ENCODE measurements at regions not wholly inside any gene's neighbourhood (a gene's known extent, or its start where the extent isn't known, plus 50 kb on each side); places are given as distances from the start of the nearest gene placed in this dataset.

DNA sequence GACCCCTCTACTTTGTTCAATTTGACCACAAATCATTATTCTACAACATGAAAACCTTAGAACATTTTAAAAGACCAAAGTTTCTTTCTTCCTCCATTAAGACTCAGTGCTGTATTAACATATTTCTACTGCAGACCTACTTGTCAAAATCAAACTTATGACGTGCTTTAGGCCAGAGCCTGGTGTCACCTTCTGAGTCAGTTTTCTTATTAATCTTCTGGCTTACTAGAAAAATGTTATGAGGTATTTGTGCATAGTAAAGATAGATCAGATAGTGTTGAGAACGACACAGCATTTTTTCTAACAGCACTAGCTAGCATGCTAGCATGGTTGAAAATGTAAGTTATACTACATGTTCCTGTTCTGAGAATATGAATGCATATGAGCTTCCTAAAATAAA is 333.6 kb upstream of the FAM241A start:
- in situ Hi-C loops (cut with MboI; ENCODE audit: low pct_unique_long_range_greater_than_20kb, low sequenced_read_pairs): no loop called here
- no peak for DNase-seq

DNA sequence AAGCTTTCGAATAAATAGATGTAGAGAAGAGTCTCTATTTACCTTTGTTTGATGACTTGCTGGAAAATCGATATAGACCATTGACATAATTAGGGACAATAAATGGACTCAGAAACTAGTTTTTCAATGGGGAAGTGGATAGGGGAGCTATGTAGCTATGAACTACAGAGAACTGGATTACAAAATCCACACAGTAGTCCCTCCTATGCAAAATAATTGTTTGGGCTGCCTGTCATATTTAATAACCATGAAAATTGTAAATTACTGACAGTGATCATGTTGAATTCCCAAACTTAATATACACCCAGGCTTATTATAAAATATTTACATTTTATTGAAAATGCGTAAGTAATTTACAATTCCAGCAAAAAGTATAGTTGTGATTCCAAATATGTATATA is 333.1 kb upstream of the FAM241A start:
- in situ Hi-C loops (cut with MboI; ENCODE audit: low pct_unique_long_range_greater_than_20kb, low sequenced_read_pairs): no loop called here
- DNase-seq: no peak

DNA sequence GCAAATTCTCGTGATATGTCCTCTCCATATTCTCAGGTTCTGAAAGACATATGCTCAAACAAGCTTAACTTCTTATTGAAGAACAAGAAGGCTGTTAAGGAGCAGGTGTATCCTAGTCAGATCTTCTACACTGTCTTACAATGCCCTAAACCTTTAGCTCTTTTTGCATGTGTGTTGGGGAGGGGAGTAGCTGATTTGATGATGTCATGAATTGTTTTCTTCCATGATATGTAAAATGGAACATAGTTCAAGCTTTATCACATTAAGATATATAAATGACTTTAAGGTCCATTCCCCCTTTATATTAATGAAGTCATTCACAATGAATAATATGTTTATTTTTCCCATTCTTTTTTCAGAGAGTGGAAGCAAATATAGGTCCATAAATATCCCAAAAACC is 332.5 kb upstream of the FAM241A start:
- in situ Hi-C loops (cut with MboI; ENCODE audit: low pct_unique_long_range_greater_than_20kb, low sequenced_read_pairs): no loop called here
- DNase-seq: no peak

DNA sequence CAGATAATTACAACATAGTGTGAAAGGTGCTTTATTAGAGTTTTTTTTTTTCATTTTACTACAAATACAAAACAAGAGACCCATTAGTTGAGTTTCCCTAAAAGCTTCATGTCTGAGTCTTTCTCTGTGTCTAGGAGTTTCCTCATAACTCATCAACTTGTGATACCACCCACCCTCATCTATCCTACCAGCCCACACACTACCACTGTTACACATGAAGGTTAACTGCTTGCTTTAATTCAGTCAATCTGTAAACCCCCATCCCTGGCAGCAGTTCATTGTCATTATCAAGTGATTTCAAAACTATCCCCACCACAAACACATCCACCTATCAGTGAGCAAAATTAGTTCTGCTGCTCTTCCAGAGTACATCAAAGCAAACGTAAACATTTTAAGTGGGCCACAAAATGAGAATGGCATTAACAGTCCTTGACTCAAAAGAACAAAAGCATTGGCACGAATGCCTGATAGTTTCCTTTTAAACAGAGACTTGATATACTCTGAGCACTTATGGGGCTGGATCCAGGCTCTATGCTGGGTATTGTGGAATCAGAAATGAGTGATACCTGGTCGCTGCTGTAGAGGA is 331.6 kb upstream of the FAM241A start:
- in situ Hi-C loops (cut with MboI; ENCODE audit: low pct_unique_long_range_greater_than_20kb, low sequenced_read_pairs): no loop called here
- no peak for DNase-seq

DNA sequence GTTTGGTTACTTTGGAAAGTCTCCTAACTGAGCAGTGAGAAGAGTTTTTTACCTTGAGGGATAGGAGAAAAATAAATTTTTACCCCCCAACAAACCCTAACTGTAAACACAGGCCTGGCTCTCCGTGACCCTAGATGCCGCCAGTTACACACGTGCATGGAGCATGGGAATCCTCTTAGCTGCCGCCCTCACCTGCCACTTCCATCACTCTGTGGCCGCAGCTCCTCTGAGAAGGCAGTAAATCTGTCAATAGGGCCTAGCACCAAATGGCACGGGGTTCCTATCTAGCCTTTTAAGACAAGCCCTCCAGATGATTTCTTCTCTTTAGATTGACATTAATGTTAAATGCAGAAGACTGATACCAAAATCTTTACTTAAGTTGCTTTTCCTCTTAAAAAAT is 330.3 kb upstream of the FAM241A start:
- in situ Hi-C loops (cut with MboI; ENCODE audit: low pct_unique_long_range_greater_than_20kb, low sequenced_read_pairs): no loop called here
- no peak for DNase-seq

DNA sequence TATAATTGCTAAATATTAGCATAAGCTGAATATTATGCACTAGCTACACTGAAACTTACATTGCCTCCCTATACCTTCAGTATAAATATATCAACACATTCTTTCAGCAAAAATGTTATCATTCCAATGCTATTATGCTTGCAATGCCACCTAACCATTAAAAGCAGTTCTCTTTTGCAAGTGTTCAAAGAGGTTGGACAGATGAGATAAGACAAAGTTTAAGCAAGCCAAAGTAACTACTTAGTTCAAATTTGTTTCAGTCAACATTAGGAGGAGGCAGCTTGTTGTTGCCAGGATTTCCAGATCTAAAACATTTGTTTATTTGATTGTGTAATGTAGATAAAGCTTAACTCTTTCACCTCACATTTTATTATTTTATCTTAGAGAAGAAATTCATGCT is 323.9 kb upstream of the FAM241A start:
- no peak for DNase-seq
- in situ Hi-C loops (cut with MboI; ENCODE audit: low pct_unique_long_range_greater_than_20kb, low sequenced_read_pairs): no loop called here

DNA sequence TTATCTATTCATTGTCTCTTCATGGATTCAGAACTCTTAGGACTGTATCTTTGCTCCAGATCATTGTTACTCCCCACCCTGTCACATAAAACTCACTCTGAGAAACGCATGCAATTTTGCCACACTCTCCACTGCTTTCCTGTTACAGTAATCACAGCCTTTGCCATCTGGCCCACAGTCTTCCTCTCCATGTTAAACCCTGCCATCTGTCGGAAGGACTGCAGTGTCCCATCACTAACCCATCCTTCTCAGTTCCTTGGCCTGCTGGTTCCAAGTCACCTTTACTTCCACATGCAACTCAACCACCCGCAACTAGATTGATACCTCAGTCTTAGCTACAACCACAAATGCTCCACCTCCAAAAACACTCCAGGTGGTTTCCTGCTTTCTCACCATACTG is 308.7 kb upstream of the FAM241A start:
- no peak for DNase-seq
- in situ Hi-C loops (cut with MboI; ENCODE audit: low pct_unique_long_range_greater_than_20kb, low sequenced_read_pairs): no loop called here

DNA sequence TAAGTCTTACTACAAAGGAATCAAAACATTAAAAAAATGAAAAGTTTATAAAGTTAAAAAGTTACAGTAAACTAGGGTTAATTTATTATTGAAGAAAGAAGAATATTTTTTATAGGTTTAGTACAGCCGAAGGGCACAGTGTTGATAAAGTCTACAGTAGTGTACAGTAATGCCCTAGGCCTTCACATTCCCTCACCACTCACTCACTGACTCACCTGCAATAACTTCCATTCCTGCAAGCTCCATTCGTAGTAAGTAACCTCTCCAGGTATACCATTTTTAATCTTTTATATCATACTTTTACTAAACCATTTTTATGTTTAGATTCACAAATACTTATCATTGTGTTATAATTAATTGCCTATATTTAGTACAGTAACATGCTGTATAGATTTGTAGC is 307.5 kb upstream of the FAM241A start:
- in situ Hi-C loops (cut with MboI; ENCODE audit: low pct_unique_long_range_greater_than_20kb, low sequenced_read_pairs): no loop called here
- no peak for DNase-seq

DNA sequence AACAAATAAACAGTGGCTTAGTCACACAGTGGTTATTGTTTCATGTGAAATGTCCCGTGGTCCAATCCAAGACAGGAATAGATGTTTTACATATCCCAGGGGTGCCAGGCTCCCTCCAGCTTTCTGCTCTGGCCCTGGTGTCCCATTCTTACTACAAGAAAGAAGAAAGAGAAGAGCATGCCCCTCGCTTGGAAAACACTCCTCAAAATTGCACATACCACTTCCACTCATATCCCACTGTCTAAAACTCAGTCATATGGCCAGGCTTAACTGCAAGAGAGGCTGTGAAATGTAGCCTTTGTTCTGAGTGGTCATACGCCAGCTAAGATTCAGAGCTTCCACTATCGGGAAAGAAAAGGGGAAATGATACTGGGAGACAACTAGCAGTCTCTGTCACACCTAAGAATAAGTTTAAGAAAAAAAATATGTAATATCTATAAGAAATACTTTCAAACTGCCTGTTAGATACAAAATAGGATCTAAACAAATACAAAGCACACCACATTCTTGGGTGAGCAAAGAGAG is 306.8 kb upstream of the FAM241A start:
- in situ Hi-C loops (cut with MboI; ENCODE audit: low pct_unique_long_range_greater_than_20kb, low sequenced_read_pairs): no loop called here
- no peak for DNase-seq

DNA sequence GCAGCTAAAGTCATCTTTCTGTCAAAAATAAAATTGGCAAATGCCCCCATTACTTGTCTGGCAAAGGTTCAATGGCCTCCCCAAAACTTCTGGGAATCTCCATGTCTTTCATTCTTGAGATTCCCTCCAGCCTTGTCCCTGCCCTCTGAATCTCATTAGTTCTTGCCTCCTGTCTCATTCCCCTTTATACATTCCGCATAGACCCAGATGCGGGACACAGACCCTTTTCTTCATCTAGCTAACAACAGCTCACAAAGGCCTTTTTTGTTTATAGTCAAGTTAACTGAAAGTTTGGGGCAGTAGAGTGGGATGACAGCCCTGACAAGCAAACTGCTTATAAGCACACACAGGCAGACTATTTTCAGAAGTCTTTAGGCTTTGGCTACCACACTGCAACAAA is 306.1 kb upstream of the FAM241A start:
- in situ Hi-C loops (cut with MboI; ENCODE audit: low pct_unique_long_range_greater_than_20kb, low sequenced_read_pairs): no loop called here
- no peak for DNase-seq

DNA sequence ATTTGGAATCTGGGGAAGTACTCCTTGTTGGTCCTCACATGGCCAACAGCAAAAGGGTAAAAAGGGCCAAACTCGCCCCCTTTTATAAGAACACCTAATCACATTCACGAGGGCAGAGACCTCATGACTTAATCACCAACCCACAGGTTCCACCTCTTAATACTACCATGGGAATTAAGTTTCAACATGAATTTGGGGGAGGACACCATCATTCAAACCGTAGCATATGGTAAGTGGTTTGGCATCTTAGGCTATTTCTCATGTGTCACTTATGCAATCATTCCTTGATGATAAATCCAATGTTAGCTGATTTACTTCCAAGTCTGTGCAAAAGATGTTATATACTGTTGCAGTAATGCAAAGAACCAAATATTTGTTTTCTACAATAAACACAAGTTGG is 302.9 kb upstream of the FAM241A start:
- DNase-seq: no peak
- in situ Hi-C loops (cut with MboI; ENCODE audit: low pct_unique_long_range_greater_than_20kb, low sequenced_read_pairs): no loop called here

DNA sequence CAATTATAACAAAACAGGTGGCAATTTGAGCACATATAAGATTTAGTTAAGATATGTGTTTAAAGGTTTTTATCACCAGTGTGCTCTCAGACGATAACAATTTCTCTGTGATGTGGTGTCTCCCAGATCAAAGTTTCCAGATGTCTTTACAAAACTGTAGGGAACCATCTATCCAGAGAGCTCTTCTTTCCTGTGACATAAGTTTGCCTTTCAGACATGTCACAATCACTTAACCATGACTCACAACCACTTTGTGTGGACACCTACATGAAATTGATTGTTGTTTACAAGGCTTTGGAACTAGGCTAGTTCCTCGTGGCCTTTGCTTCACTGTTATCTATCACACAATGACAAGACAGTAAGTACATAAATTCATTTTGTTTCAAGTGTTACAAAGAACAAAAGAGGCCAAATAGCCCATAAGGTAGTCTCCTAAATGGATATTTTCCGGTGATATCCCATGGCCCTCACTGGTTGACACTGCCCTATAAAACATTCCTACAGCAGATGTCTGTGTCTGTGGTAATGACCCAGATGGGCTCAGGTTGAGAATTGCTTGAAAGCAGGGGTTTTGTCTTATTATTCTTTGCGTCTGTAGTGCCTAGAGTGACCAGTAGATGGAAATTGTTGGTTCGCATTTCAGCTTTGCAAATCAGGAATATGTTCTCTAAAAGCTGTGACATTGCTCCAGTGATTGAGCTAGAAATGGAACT is 297.8 kb upstream of the FAM241A start:
- DNase-seq: peak; percentile 7
- in situ Hi-C loops (cut with MboI; ENCODE audit: low pct_unique_long_range_greater_than_20kb, low sequenced_read_pairs): no loop called here

DNA sequence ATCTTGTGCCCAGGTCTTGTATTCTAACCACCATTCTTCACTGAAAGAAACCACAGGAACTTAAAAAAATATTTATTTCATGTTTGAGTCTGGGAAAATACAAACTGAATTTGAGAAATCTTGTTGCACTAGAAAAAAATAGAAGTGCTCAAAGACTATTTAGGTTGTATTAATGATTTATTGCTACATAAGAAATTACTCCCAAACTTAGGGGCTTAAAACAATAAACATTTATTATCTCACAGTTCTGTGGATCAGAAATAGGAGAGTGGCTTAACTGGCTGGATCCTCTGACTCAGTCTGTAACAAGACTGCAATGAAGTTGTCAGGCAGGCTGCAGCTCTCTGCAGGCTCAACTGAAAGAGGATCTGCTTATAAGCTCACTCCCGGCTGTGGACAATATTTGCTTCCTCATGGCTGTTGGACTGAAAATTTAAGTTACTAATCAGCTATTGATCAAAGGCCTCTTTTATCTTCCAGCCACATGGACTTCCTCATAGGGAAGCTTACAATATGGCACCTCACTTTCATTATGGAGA is 295.4 kb upstream of the FAM241A start:
- in situ Hi-C loops (cut with MboI; ENCODE audit: low pct_unique_long_range_greater_than_20kb, low sequenced_read_pairs): no loop called here
- no peak for DNase-seq

DNA sequence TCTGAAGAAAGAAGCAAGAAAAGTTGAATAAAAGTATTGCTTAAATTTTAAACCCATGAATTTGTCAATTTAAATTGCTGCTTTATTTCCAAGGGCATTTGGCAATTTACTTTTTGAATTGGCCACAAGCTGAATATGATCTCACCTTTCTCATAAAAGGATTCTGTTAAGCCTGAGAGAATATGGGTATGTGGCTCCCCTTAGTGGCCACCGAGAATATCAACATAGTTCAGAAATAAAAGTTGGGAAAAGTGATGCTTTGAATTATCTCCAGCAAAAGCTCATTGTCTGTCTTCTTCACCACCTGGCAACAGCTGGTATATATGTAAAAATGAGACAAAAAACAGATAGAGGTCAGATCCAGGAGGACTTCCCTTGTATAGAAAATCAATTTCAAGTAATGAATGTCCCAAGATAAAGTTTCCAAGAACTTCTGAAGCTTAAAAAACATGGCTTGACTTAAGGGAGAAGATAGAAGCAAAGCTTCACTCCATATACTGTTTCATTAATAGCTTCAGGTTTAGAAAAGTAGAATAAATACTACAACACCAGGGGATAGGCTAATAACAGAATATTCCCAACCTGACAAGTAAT is 290.7 kb upstream of the FAM241A start:
- in situ Hi-C loops (cut with MboI; ENCODE audit: low pct_unique_long_range_greater_than_20kb, low sequenced_read_pairs): no loop called here
- peak; percentile 33 for DNase-seq

DNA sequence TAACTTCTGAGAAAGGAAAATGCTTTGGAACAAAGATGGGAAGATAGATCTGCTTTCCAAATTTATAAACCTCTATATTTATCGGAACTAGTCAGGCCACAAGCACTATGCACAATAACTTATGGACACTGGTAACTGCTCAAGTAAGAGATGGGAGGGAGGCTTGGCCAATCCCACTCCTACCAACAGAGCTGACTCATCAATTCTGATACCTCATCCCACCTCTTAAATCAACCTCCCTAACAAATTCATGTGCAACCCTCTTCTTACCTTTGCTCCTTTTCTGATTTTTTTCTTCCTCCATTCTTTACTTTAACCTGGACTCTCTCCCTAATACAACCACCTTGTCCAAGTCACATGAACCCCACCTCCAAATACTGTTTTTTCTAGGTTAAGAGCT is 289.9 kb upstream of the FAM241A start:
- in situ Hi-C loops (cut with MboI; ENCODE audit: low pct_unique_long_range_greater_than_20kb, low sequenced_read_pairs): no loop called here
- DNase-seq: no peak

DNA sequence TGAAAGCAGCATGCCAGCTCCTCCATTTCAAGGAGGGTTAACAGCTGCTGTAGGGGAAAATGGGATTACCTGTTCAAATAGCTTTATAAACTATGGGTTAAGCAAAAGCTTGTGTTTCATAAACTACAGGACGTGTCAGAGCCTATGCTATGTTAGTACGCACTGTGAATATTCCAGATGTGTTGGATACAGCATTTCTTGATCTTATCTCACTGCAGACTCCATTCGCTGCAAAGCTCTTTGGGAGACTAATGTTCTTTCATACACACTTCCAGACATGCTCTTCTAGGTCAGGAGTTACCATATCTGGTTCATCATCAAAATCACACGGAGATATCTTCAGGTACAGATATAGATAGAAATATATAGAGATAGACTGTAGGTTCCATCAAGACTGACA is 281.2 kb upstream of the FAM241A start:
- DNase-seq: no peak
- in situ Hi-C loops (cut with MboI; ENCODE audit: low pct_unique_long_range_greater_than_20kb, low sequenced_read_pairs): no loop called here

DNA sequence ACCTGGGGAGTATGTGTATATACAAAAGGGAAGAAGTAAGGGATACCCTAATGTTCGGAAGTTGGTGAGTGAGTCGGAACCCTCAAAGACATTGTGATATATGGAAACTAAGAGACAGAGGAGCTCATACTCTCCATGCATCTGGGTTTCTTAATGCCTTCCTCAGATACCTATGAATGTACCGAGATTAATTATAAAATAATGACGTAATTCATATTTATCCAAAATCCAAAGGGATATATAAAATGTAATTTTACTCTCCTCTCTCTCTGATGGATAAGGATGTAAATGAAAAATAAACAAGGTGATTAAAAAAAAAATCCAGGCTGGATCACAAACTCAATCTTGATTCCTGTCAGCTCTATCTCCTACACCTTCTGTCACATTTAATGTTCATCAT is 275.9 kb upstream of the FAM241A start:
- in situ Hi-C loops (cut with MboI; ENCODE audit: low pct_unique_long_range_greater_than_20kb, low sequenced_read_pairs): no loop called here
- no peak for DNase-seq

DNA sequence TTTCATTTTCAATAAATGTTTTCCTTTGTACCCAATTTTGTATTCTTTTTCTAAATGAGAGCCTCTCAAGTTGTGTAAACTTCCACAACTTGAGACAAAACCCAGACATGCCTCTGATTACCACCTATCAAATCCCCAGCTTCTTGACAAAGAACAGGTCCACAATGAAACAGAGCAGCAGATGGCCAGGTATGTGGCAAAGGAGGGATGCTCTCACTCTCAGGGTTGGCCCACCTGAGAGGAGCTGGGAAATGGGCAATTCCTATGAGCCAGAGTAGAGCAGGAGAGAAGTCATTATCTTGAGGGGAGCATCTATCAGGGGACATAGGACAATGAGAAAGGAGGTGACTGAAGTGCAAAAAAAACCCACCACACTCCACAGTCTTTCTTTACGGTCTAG is 273.5 kb upstream of the FAM241A start:
- DNase-seq: no peak
- in situ Hi-C loops (cut with MboI; ENCODE audit: low pct_unique_long_range_greater_than_20kb, low sequenced_read_pairs): no loop called here

DNA sequence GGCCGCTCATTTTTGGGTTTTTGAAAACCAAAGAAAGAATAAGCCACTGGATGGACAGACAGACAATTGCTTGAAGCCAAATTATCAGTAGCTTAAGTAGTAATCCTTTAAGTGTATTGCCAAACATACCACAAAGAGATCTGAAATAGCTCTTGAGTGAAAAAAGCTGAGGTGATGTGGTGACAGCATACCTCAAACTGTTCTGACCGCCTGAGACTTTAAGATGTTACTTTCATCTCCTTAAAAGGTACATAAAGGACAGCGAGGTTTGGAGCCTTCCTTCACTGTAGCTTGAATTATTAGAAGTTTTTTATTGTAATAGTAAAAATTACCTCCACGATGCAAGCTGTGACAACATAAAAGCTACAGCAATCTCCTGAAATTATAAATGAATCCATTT is 271.5 kb upstream of the FAM241A start:
- no peak for DNase-seq
- in situ Hi-C loops (cut with MboI; ENCODE audit: low pct_unique_long_range_greater_than_20kb, low sequenced_read_pairs): no loop called here

DNA sequence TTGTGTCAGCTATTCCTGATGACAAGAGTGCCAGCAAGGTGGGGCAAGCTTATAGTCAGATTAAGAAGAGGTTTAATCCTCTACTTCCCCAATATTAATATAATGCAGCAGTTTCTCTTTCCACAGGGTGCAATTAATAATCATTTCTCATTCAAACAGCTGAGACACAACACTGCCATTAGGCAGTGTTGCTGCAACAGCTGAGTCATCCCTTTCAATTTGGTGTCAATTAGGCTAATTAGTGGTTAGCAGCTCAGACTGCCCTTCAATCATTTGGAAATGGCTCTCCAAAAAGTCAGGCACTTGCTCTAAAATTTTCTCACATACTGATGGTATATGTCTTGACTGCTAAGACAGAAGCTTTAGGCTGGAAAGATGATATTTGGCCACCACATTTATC is 265.7 kb upstream of the FAM241A start:
- in situ Hi-C loops (cut with MboI; ENCODE audit: low pct_unique_long_range_greater_than_20kb, low sequenced_read_pairs): no loop called here
- no peak for DNase-seq

DNA sequence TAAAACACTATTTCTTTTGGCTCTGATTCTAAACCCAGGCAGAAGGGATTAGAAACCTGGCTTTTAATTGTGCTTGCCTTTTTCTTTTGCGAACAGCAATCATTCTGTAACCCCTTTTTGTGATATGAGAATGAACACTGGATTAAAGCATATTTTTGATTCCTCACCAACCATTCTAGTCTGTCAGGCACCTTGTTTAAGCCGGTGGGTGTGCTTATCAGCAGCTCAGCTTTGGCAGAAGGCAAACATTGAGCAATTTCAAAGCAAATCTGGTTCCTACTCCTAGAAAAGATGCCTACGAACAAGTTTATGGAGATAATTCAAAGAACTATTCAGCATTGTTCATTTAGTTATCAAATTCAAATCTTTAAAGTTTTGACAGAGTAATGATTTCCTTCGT is 265.1 kb upstream of the FAM241A start:
- DNase-seq: no peak
- in situ Hi-C loops (cut with MboI; ENCODE audit: low pct_unique_long_range_greater_than_20kb, low sequenced_read_pairs): no loop called here

Data from KBM-7 (cell line).